ENCODE measurements at regions not wholly inside any gene's neighbourhood (a gene's known extent, or its start where the extent isn't known, plus 50 kb on each side); places are given as distances from the start of the nearest gene placed in this dataset.

GRCh38 chr4:12933760-12934221 lies 550.3 kb downstream of the RAB28 start:
- no peaks in the 10 kb centered on the region for H3K27me3 ChIP-seq (ENCODE audit: insufficient read depth, poor library complexity, severe bottlenecking)
- H3K27ac ChIP-seq (ENCODE audit: poor library complexity, severe bottlenecking), result no peak overlapping the region
- no peak for ATAC-seq (ENCODE audit: low read depth)
- TF ChIP-seq CTCF (IDR thresholded peaks at IDR 0.05; ENCODE audit: poor library complexity, severe bottlenecking), result no peak
- no peak overlapping the region for H3K4me3 ChIP-seq (ENCODE audit: severe bottlenecking)
- no peaks in the 10 kb centered on the region for H3K36me3 ChIP-seq (ENCODE audit: low read depth)
- DNase-seq (ENCODE audit: low spot score), result no peak
- H3K4me1 ChIP-seq (ENCODE audit: insufficient read depth, poor library complexity, severe bottlenecking), result no peaks in the 10 kb centered on the region
- H3K9me3 ChIP-seq (ENCODE audit: severe bottlenecking), result no peaks in the 10 kb centered on the region

- no peak for TF ChIP-seq CTCF (IDR thresholded peaks at IDR 0.05; ENCODE audit: poor library complexity, severe bottlenecking)
- H3K27ac ChIP-seq (ENCODE audit: poor library complexity, severe bottlenecking), result no peak overlapping the region
- no peaks in the 10 kb centered on the region for H3K27me3 ChIP-seq (ENCODE audit: insufficient read depth, poor library complexity, severe bottlenecking)
- no peak for ATAC-seq (ENCODE audit: low read depth)
- no peak for DNase-seq (ENCODE audit: low spot score)
- no peaks in the 10 kb centered on the region for H3K36me3 ChIP-seq (ENCODE audit: low read depth)
- no peaks in the 10 kb centered on the region for H3K9me3 ChIP-seq (ENCODE audit: severe bottlenecking)
- H3K4me3 ChIP-seq (ENCODE audit: severe bottlenecking), result no peak overlapping the region
- H3K4me1 ChIP-seq (ENCODE audit: insufficient read depth, poor library complexity, severe bottlenecking), result no peaks in the 10 kb centered on the region
Measured at GRCh38 chr4:12932203-12932788, 551.8 kb downstream of the RAB28 start.

- DNase-seq (ENCODE audit: low spot score) (no peak), ATAC-seq (ENCODE audit: low read depth) (no peak)
- no peaks in the 10 kb centered on the region for H3K36me3 ChIP-seq (ENCODE audit: low read depth)
- no peak overlapping the region for H3K27ac ChIP-seq (ENCODE audit: poor library complexity, severe bottlenecking)
- H3K27me3 ChIP-seq (ENCODE audit: insufficient read depth, poor library complexity, severe bottlenecking), result no peaks in the 10 kb centered on the region
- TF ChIP-seq CTCF (IDR thresholded peaks at IDR 0.05; ENCODE audit: poor library complexity, severe bottlenecking), result no peak
- no peaks in the 10 kb centered on the region for H3K9me3 ChIP-seq (ENCODE audit: severe bottlenecking)
- no peaks in the 10 kb centered on the region for H3K4me1 ChIP-seq (ENCODE audit: insufficient read depth, poor library complexity, severe bottlenecking)
- H3K4me3 ChIP-seq (ENCODE audit: severe bottlenecking), result no peak overlapping the region
Measured at GRCh38 chr4:12929784-12930183, 554.4 kb downstream of the RAB28 start.

GRCh38 chr4:12928751-12929150 lies 555.4 kb downstream of the RAB28 start:
- no peak overlapping the region for H3K27ac ChIP-seq (ENCODE audit: poor library complexity, severe bottlenecking)
- no peaks in the 10 kb centered on the region for H3K36me3 ChIP-seq (ENCODE audit: low read depth)
- no peaks in the 10 kb centered on the region for H3K9me3 ChIP-seq (ENCODE audit: severe bottlenecking)
- no peak overlapping the region for H3K4me3 ChIP-seq (ENCODE audit: severe bottlenecking)
- no peaks in the 10 kb centered on the region for H3K4me1 ChIP-seq (ENCODE audit: insufficient read depth, poor library complexity, severe bottlenecking)
- DNase-seq (ENCODE audit: low spot score) (no peak), ATAC-seq (ENCODE audit: low read depth) (no peak)
- no peak for TF ChIP-seq CTCF (IDR thresholded peaks at IDR 0.05; ENCODE audit: poor library complexity, severe bottlenecking)
- no peaks in the 10 kb centered on the region for H3K27me3 ChIP-seq (ENCODE audit: insufficient read depth, poor library complexity, severe bottlenecking)

- no peak overlapping the region for H3K4me3 ChIP-seq (ENCODE audit: severe bottlenecking)
- no peaks in the 10 kb centered on the region for H3K27me3 ChIP-seq (ENCODE audit: insufficient read depth, poor library complexity, severe bottlenecking)
- H3K27ac ChIP-seq (ENCODE audit: poor library complexity, severe bottlenecking), result no peak overlapping the region
- DNase-seq (ENCODE audit: low spot score) (no peak), ATAC-seq (ENCODE audit: low read depth) (no peak)
- TF ChIP-seq CTCF (IDR thresholded peaks at IDR 0.05; ENCODE audit: poor library complexity, severe bottlenecking), result no peak
- no peaks in the 10 kb centered on the region for H3K36me3 ChIP-seq (ENCODE audit: low read depth)
- no peaks in the 10 kb centered on the region for H3K9me3 ChIP-seq (ENCODE audit: severe bottlenecking)
- no peaks in the 10 kb centered on the region for H3K4me1 ChIP-seq (ENCODE audit: insufficient read depth, poor library complexity, severe bottlenecking)
Measured at GRCh38 chr4:12926189-12927066, 557.7 kb downstream of the RAB28 start.

Measured in RWPE2 (cell line).